HG03442 (cell line): ENCODE measurements at regions not wholly inside any gene's neighbourhood (a gene's known extent, or its start where the extent isn't known, plus 50 kb on each side); places are given as distances from the start of the nearest gene placed in this dataset.

Experiments used
- ATAC-seq: cut with Tn5 transposase; IDR thresholded peaks from one replicate; pipeline ENCODE4 v1.9.1; 2021; ENCODE audit warnings: mild to moderate bottlenecking, moderate library complexity; ENCODE audit not compliant: unreplicated experiment

DNA sequence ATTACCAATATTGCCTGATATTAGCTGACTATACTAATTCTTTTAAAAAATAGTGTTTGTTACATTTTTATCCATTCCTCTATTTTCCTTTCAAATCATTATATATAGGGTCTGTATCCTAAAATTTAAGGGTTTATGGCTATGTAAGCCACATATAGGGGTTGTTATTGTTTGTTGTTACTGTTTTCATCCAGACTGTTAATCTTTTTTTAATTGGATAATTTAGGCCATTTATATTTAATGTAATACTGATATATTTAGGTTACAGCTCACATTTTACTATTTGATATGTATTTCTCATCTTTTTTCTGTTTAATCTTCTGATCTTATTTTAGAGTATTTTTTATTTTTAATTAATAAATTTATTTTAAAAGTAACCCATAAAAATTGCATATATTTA lies 487.1 kb upstream of the SGCG start:
- no peak for ATAC-seq

DNA sequence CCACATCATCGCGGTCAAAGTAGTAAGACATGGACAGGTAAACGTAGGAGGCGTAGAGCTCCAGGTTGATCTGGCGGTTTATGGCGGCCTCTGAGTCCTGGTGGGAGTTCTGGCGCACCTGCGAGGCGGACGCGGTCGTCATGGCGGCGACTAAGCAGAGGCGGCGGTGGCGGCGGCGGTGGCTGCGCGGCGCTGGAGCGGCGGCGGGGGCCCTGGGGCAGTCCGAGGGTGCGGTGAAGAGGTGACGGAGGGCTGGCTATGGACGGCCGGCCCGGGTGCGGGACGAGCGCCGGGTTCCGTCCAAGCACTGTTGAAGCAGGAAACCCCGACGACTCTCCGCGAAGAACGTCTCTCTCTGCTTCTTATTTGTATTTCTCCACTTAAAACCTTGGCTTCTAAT lies 484.3 kb upstream of the SGCG start:
- no peak for ATAC-seq

DNA sequence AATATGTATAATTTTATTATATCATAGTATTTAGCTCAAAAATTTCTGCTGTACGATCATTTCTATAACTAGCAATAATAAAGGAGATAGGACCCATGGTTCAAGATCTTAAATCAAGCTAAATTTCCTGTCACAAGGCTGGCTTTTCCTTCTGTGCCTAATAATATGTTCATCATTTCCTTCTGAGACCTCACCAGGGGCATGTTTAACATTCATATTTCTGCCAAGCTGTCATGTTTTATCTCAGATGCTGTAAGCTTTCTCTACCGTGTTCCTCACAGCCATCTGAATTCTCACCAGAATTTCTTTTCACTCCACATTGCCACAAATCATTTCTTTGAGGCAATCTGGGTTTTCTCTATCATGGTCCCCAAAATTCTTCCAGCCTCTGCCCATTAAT lies 482.3 kb upstream of the SGCG start:
- no peak for ATAC-seq

DNA sequence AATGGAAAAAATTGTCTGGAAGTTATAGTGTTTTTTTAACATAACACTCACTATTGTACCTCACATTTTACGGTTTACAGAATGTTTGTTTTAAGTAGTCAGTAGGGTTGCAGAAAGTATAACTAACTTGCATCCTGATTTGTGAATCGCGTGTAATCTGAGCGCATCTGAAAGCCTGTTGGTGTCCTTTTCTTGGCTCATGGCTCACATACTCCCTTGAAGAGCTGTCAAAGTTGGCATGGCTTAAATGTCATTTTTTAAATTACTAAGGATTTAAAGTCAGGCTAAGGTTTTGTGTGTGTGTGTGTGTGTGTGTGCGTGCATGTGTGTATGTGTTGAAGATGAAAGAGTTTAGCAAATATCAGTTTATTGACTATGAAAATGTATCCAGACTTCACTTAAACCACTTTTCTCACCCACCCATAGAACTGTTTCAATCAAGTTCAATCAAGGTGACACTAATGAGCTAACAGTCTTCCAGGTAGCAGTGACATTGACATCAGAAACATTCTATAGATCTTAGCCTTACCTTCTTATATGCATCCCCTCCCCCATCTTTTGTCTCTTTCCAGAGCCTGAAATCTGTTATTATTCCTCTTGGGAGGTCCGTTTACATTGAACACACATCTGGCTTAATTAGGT lies 480.4 kb upstream of the SGCG start:
- no peak for ATAC-seq

DNA sequence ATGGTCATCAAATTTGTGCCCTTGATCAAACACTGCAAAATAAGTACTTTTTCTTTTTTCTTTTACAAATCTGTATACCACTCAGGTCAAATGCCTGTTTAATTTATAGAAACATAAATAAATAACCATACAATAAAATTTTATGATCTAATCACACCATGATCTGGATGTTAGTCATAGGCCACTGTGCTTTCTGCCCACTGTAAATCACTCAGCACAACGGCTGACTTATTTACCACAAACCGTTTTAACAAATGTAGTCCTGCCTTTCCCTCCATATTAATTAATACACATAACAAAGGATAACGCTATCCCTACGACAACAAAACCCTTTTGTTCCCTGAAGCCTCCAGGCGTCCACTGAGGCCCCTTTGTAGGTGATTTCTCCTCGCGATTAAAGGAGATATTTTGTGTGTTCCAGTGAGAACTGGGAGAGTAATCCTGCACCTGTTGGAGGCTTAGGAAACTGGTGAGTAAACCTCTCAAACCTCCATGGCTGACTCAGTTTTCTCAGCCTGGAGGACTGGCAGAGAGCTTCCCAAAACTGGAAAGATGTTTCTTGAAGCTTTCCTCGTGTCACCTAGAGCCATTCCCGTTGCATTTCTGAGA lies 477.1 kb upstream of the SGCG start:
- ATAC-seq, result no peak

DNA sequence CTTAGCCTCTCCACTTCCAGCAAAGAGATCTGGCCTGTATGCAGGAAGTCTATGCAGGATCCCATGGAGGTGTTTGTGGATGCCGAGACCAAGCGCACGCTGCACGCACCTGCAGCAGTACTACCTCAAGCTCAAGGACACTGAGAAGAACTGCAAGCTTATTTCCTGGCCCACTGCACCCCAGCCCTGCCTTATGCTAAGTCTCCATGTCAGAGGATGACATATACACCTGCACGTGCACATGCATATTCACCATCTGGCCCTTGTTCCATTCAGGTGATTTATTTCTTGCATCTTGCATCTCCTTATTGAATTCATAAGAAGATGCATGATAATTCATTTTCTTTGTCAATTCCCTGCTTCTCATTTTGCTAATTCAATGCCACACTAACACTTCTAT lies 472.8 kb upstream of the SGCG start:
- no peak for ATAC-seq

DNA sequence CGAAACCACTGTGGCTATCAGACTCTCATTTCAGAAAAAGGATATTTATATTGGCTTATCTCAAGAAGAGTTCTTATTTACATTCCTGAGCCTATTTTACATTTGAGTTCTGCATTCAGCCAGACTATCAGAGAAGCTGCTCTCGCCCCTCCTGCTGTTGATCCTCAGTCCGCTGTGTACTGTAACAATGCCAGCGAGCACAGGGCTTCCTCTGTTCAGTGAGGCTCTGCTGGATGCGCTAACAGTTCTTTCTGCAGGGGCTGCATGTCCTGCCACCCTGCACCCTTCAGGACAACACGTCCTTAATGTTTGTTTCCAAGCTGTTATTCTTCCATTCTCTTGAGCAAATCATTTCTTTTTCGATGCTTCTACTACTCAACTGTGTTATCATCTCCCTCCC lies 463.7 kb upstream of the SGCG start:
- no peak for ATAC-seq

DNA sequence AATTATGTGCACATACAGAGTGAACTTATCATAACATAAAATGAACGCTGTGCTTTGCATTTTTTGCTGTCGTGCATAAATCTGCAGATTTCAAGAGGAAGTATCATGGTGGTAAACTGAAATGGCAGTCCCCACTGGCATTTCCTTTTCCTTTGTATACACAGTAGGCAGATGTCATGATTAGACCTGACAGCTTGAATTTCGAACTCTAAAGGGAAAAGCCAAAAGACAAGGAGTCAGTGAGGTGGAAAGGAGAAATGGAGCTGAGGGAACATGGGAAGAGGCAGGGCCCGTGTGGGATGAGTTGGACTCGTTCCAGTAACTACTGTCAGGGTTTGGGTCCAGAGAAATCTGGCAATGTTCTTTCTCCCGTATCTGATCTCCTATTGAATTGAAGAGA lies 454.1 kb upstream of the SGCG start:
- no peak for ATAC-seq

DNA sequence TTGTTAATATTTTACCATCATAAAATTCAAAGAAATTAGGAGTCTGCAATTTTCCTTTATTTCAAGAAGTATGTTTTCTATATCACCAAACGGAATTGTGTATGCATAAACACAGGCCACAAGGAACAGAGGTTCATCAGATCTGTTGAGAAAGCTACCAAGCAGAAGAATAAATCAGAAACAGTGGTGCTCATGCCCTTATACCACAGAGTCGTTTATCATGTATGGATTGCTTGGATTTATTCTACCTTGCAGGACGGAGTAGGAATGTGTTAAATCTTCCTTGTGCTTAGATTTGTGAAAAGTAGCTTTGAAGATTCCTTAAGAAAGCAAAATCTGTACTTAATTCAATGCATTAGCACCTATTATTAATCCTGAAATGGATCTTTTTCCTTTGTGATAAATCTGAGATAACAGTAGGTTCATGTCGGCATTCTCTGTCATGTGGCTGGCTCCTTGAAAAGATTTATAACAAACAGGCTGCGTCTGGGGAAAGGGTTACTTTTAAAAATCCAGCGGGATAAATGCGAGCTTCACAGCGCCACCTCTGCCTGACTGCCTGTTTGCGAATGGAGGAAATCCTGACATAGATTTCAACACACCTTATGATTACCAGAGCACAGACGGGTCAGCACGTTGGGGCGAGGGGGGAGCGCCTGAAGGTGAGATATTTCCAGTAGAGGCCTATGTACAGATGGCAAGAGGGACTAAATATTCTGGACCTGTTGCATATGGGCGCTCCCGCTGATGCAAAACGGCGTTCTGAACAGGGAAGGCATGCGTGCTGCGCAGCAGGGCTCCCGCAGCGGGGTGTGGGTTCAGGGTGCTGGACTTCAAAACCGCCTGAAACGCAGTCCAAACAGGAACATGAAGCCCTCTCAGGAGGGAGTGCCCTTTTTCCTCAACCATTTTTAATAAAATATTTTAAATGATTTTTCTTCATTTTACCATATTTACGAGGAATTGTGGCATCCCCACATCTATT lies 445.5 kb upstream of the SGCG start:
- ATAC-seq, result no peak

DNA sequence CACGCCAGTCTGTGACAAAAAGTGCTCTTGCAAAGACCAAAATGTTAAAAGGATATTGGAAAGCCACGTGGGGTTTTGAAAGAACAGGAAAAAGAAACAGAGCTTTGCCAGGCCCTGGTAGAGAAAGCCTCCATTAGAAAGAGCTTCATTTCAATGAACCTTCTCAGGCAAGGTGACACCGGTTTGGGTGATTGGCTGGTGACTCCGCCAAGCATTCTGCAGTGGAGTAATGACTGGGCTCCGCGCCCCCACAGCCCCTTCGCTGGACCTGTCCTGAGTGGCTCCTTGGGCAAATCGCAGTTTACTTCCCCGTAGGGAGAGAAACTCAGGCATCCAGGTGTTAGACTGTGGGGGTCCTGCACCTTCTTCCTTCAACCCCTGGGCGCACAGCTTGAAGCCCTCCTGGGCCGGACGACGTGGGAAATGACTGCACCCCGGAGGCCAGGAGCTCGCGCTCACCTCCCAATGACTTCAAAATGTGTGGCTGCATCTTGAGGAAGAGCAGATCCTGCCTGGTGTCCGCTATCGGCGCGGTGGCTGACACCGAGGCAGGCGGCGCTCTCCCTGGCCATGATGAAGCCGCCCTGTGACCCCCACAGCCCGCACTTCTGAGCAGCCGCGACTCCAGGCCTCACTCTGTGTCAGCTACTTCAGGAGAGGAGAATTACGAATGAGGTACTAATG lies 444.6 kb upstream of the SGCG start:
- no peak for ATAC-seq

DNA sequence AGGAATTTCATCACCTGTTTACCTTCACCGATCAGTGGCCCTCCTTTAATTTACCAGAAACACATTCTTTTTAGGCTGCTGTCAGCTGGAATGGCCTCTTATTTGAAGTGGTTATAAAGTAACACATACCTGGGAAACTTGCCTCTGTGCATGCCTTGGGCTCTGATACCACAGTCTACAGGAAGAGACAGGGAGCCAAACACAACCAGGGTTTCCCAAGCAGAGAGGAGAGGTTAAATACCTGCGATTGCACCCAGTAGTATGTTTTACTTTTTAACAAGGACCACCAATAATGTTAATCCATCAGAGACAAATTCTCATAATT lies 444.0 kb upstream of the SGCG start:
- no peak for ATAC-seq

DNA sequence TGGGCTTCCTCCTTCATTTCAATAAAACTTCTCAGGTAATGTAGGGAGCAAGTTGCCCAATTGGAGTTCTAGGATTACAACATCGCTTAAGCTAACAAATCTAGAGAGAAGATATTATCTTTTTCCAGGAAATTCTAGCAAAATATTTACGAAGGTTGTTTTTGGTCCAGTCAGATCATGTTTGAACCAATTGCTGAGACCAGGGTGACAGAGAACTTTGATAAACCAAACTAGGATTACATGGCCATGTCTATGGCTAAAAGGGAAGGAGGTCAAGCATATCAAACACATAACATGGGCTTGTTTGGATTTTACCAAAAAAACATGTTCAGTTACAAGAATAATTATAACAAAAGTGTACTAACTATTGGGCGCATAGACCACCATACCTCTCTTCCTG lies 442.4 kb upstream of the SGCG start:
- ATAC-seq, result no peak

DNA sequence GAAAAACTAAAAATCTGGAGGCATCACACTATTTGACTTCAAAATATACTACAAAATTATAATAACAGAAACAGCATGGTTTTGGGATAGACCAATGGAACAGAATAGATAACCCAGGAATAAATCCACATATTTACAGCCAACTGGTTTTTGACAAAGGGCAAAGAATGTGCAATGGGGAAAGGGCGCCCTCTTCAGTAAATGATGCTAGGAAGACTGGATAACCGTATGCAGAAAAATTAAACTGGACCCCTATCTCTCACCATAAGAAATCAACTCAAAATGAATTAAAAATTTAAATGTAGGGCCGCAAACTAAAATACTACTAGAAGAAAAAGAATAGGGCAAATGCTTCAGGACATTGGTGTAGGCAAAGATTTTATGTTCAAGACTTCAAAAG lies 440.5 kb upstream of the SGCG start:
- no peak for ATAC-seq

DNA sequence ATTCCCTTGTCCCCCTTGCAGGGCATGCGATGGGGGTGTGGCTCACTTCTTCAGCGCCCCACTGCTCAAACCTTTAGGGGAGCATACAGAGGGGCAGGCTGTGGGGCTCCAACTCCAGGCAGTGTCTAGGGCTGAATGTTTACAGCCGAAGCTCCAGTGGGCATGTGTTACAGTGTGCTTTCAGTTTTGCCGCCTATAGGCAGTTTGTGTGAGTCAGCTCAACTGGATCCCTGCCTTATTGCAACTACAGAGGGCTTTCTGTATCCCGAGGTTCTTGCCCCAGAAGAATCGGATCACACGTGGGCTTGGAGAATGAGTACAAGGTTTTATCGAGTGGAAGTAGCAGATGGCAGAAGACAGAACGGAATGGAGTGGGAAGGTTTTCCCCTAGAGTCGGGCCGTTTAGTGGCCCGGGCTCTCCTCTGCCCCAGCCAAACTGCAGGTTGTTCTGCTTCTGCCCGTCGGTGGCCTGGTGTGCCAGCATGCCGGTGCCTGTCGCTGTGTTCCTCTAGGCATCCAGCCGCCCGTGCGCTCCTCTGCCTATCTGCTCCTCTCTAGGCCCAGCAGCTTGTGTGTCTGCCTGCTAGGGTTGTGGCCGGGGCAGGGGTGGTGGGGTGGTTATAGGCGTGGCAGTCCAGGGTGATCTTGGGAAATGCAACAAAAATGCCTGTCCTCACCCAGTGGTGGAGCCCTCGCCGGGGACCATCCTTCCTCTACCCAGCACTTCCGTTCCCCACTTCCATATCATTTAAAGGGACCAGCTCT lies 435.9 kb upstream of the SGCG start:
- ATAC-seq, result no peak

DNA sequence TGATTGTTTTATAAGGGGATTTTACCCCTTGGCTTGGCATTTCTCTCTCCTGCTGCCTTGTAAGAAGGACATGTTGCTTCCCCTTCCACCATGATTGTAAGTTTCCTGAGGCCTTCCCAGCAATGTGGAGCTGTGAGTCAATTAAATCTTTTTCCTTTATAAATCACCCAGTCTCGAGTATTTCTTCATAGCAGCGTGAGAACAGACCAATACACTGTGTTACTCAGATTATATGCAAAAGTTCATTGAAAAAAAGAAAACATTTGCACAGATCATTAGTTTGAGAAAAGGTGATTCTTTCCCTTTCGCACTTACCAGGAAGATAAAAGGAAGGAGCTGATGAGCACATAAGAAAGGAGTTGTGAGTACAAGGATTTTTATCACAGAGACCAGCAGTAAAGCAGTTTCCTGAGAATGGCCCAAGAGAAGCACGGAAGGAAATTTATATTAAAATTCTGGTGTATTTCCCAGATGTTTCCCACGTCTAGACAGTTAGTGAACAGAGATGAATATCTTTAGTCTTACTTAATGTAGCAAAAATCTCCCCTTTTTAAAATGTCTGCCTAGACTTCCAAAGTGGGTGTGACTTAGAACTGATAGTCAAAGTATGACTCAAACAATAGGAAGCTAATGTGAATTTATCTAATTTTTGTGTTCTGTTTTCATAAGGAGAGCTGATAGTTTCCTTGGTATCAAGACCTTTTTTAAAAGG lies 431.8 kb upstream of the SGCG start:
- no peak for ATAC-seq

DNA sequence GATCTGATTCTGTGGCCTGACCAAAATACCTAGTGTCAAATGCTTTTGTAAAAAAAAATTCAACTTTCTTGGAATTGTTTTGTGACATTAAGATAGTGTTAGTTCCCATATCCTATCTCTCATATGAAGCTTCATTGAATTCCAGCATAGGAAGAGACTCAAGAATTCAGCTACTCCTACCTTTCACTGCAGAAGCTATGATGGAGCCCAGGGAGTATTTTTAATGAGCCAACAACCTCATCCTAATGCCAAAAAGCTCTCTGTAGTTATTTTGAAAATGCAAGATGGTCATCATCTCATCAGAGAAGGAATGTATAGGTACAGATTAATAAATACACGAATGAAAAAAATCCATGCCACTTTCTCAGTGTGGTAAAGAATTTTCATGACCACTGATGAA lies 431.2 kb upstream of the SGCG start:
- no peak for ATAC-seq

DNA sequence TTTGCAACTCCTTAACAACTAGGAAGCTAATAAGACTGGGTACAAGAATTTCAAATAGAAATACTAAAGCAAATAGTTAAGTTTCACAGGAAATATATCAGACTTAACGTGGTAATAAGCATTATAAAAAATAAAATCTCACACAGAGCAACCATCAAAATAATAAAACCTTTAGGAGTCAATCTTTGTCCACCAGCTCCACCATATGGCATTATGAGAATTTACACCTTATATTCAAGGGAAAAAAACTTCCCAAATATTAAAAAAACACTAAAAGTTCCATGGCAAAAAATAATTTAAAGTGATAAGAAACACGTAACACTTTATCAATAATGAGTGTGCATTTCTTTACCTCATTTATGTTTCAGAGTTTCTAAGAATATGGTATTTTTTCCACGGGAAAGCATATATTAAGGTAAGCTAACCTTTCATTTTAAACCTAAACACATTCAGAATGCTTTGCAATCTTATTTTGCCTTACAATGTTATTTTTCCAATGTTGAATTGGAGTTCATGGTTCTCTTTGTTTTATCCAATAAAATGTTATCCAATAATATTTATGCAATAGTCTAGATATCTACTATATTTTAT lies 423.2 kb upstream of the SGCG start:
- ATAC-seq, result no peak

DNA sequence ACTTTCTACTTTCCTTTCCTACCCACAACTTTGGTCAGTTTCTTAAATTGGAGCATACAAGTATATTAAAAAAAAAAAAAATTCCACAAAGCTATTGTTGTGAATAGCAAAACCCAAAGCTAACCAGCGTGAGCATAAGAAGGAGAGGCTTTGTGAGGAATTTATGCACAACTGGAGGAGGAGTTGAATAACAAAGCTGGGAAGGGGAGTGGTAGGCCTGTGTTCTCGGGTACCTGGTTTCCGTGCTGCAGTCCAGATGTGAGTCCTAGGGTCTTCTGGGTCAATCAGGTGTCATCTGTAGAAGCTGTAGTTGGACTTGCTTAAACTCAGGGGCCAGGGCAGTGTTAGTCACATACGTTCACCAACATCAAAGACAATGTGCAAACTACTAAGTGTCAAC lies 422.5 kb upstream of the SGCG start:
- no peak for ATAC-seq

DNA sequence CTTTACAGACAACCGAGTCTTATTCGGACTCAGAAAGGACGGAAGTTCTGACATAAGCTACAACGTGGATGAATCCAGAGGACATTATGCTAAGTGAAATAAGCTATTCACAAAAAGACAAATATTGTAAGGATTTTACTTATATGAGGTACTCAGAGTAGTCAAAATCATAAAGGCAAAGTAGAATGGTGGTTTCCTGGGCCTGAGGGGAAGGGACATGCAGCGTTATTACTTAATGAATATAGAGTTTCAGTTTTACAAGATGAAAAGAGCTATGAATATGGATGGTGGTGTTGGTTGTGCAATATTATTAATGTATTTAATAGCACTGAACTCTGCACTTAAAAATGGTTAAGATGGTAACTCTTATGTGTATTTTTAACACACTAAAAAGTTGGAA lies 419.1 kb upstream of the SGCG start:
- ATAC-seq, result no peak

DNA sequence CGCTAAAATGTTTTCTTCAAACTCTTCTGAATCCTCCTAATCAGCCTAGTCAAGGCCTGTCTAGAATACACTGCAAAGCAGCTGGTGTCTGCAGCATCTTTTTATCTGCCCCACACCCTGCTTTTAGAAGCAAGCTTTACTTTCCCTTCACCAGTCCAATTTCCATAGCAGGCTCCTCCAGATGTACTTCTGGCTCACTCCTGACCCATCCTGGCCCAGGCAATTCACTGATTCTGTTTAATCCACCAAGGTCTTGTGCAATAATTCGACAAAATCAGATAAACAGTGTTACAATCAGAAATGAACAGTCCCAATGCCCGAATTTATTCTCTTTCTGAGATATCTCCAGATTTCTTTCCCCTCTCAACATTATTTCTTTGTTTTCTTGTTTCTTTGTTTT lies 415.2 kb upstream of the SGCG start:
- ATAC-seq, result no peak
